ENCODE measurements at regions not wholly inside any gene's neighbourhood (a gene's known extent, or its start where the extent isn't known, plus 50 kb on each side); places are given as distances from the start of the nearest gene placed in this dataset.

GRCh38 chr9:109585796-109586195 is 87.7 kb upstream of the PTPN3 start:
- TF ChIP-seq POLR2A (IDR thresholded peaks at IDR 0.05; ENCODE audit: control extremely low read depth in 1 of 2, low read depth in 2 of 2, low read length in 2 of 2) (no peak), JUN (IDR thresholded peaks at IDR 0.05; ENCODE audit: low read depth, low read length) (no peak), CHD1 (IDR thresholded peaks at IDR 0.05; ENCODE audit: low read depth, low read length) (no peak), CTCF (IDR thresholded peaks at IDR 0.05; ENCODE audit: control extremely low read depth in 1 of 3, insufficient read depth in 1 of 3, low read depth in 1 of 3, low read length in 3 of 3) (no peak), HDAC6 (IDR thresholded peaks at IDR 0.05; ENCODE audit: low read depth, low read length) (no peak), TAF1 (IDR thresholded peaks at IDR 0.05; ENCODE audit: low read depth, low read length) (no peak), ATF3 (IDR thresholded peaks at IDR 0.05; ENCODE audit: insufficient read depth, low read depth, low read length) (no peak), USF2 (IDR thresholded peaks at IDR 0.05; ENCODE audit: low read length) (no peak), JUND (IDR thresholded peaks at IDR 0.05; ENCODE audit: low read length) (no peak), CHD2 (IDR thresholded peaks at IDR 0.05; ENCODE audit: low read length) (no peak)
